Lower leg skin (tissue), 4 donors: ENCODE measurements at regions not wholly inside any gene's neighbourhood (a gene's known extent, or its start where the extent isn't known, plus 50 kb on each side); places are given as distances from the start of the nearest gene placed in this dataset.

ENCODE experiments used
- DNase-seq, 2 donors: peaks; one replicate each; pipeline ENCODE4 v3.0.0-alpha.2; 2019; ENCODE audit warnings: low spot score in 2 of 2
- H3K4me3 ChIP-seq: fragments of 200-600 bp; sonication (generic); 2 replicates; pipeline ENCODE4 v1.5.1; 2017; ENCODE audit warnings: mild to moderate bottlenecking, low read depth; ENCODE audit not compliant: poor library complexity, severe bottlenecking
- POLR2A ChIP-seq, 2 donors: fragments of 450-650 bp; IDR thresholded peaks; one replicate each; pipeline ENCODE4 v1.6.1; 2016 to 2017; ENCODE audit warnings: antibody characterized with exemption in 2 of 2, mild to moderate bottlenecking in 1 of 2, moderate library complexity in 1 of 2
- WGBS, 2 donors: methylation state at CpG; one replicate each; pipeline ENCODE4 v1.1.5; 2018; 5-methylcytosine and 5-hydroxymethylcytosine counted together
- intact Hi-C: fragments of 100-400 bp; cut with DNase I; formaldehyde crosslinking; loops from one replicate; pipeline ENCODE4 v1.15.0; 2023; ENCODE audit warnings: low total_unique reads
- TF ChIP-seq, protein P1 (sequence below), 3 donors: fragments of 450-650 bp; IDR thresholded peaks; one replicate each; pipeline ENCODE4 v1.5.1; 2016; ENCODE audit warnings: antibody characterized with exemption in 3 of 3, mild to moderate bottlenecking in 3 of 3, moderate library complexity in 2 of 3

DNA sequence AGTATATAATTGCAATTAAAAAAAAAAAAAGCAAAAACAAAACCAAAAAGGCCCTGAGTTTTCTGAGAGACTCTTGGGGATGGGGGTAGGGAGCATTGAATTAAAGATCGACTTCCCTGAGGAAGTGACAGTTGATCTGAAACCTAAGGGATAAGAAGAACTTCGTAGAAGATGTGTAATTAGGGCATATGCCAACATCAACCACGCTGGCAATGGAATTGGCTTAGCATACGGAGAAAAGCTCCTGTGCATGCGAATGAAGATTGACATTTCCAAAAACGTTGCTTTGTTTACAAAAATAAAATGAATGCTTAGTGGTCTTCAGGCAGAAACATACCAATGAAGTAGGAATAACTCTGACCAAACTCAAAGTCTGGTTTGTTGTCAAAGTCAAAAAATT is 307.6 kb upstream of the ZNF521 start:
- 78 to 82% methylated on average over 6 of the region's 6 CpGs for WGBS, 2 donors
- no peak for TF ChIP-seq POLR2A (IDR thresholded peaks at IDR 0.05)
- TF ChIP-seq, protein P1, sequence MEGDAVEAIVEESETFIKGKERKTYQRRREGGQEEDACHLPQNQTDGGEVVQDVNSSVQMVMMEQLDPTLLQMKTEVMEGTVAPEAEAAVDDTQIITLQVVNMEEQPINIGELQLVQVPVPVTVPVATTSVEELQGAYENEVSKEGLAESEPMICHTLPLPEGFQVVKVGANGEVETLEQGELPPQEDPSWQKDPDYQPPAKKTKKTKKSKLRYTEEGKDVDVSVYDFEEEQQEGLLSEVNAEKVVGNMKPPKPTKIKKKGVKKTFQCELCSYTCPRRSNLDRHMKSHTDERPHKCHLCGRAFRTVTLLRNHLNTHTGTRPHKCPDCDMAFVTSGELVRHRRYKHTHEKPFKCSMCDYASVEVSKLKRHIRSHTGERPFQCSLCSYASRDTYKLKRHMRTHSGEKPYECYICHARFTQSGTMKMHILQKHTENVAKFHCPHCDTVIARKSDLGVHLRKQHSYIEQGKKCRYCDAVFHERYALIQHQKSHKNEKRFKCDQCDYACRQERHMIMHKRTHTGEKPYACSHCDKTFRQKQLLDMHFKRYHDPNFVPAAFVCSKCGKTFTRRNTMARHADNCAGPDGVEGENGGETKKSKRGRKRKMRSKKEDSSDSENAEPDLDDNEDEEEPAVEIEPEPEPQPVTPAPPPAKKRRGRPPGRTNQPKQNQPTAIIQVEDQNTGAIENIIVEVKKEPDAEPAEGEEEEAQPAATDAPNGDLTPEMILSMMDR (IDR thresholded peaks at IDR 0.05) = no peak
- no peak overlapping the region for H3K4me3 ChIP-seq
- DNase-seq = no peak
- intact Hi-C loops = no loop called here

GRCh38 chr18:25658476-25658875 is 306.5 kb upstream of the ZNF521 start:
- WGBS, 2 donors = 68 to 72% methylated on average over 4 of the region's 4 CpGs
- no peak overlapping the region for H3K4me3 ChIP-seq
- DNase-seq = no peak
- TF ChIP-seq, protein P1 (IDR thresholded peaks at IDR 0.05) = no peak
- TF ChIP-seq POLR2A (IDR thresholded peaks at IDR 0.05) = no peak
- intact Hi-C loops = no loop called here

DNA sequence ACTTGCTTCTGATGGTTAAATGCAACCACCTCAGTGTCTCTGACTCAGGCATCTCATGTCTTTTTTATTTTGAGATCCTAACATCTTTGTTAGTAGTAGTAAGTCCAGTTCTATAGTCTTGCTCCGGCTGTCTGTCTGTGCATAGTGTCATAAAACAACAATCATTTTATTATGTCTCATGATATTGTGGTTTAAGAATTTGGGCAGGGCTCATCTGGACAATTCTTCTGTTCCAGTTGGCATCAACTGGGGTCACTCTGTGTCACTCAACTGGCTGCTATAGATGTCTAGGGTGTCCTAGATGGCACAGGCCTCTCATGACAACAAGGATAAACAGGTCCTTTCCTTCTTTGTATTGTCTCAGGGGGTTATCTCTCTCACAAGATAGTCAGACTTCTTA is 299.6 kb upstream of the ZNF521 start:
- no peak overlapping the region for H3K4me3 ChIP-seq
- intact Hi-C loops = no loop called here
- TF ChIP-seq, protein P1 (IDR thresholded peaks at IDR 0.05) = no peak
- no peak for TF ChIP-seq POLR2A (IDR thresholded peaks at IDR 0.05)
- 74 to 91% methylated on average over 1 of the region's 1 CpG for WGBS, 2 donors
- no peak for DNase-seq

DNA sequence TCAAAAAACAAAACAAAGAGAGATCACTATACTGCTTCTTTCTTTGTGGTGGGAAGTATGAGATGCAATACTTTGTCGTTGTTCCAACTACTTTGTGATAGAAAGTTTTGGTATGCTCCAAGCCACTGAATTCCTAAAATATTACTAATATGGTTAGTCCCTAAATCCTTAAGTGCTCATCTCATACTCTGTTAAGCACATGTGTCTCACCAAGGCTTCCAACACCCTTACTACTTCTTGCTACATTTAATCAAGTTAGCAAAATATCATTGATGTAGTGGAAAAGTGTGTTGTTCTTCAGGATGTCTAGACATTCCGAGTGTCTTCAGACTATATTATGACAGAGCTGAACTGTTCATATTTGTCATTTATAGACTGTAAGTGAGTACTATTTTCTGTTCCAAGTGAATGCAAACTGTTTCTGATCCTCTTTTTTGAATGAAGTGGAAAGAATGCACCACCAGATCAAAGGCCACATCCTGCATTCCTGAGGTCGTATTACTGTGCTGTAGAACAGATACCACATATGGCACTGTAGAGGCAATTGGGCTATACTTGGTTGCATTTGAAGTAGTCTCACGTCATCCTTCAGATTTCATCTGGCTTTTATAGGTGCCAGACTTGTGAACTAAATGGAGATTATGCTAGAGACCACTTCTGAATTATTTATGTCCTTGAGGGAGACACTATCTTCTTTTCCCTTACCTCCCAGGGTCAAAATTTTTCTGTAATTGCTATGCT is 298.4 kb upstream of the ZNF521 start:
- H3K4me3 ChIP-seq = no peak overlapping the region
- TF ChIP-seq, protein P1 (IDR thresholded peaks at IDR 0.05) = no peak
- no peak for TF ChIP-seq POLR2A (IDR thresholded peaks at IDR 0.05)
- WGBS, 2 donors = 33 to 38% methylated on average over 4 of the region's 4 CpGs
- DNase-seq = no peak
- intact Hi-C loops = no loop called here

DNA sequence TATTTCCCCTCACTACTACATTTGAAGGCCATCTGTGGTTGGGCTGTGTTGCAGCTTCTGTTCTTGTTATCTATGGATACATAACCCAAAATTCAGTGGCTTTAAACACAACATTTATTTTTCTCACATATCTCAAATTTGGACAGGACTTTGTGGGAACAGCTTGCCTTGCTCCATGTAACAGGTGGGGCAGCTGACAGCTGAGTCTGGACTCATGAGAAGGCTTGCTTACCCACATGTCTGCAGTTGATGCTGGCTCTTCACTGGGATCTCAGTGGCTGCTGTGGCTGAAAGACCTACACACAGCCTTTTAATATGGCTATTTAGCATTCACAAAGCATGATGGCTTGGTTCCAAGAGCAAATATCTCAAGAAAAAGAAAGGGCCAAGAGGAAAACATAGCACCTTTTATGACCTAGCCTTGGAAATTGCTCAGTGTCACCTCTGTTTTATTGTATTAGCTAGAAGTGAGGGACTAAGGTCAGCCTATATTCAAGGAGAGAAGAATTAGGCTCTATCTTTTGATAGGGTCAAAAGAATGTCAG is 296.8 kb upstream of the ZNF521 start:
- DNase-seq = no peak
- no peak for TF ChIP-seq POLR2A (IDR thresholded peaks at IDR 0.05)
- TF ChIP-seq, protein P1 (IDR thresholded peaks at IDR 0.05) = no peak

DNA sequence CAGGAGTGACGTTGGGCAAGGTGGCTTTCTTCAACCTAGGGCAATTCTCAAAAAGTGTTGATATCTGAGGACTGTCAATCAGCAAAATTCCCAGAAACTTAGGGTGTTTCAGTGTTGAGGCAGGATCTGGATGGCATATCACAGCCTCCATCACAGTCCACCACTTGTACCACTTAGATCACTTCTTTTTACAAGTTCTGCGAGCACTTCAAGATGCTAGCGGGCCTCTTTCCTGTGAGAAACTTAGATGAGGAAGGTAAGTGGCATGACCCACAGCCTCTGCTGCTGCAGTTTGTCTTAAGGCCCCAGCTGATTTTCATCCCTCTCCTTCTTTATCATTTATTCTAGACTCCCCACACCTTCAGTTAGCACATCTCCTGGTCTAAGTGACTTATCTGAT is 295.4 kb upstream of the ZNF521 start:
- TF ChIP-seq, protein P1 (IDR thresholded peaks at IDR 0.05) = no peak
- TF ChIP-seq POLR2A (IDR thresholded peaks at IDR 0.05) = no peak
- WGBS, 2 donors = 82 to 86% methylated on average over 3 of the region's 3 CpGs
- no peak overlapping the region for H3K4me3 ChIP-seq
- intact Hi-C loops = no loop called here
- DNase-seq = no peak

More for the DNA sequence above, 296.8 kb upstream of the ZNF521 start:
- intact Hi-C loops = no loop called here
- H3K4me3 ChIP-seq = no peak overlapping the region
